C4-2B (cell line): ENCODE measurements at regions not wholly inside any gene's neighbourhood (a gene's known extent, or its start where the extent isn't known, plus 50 kb on each side); places are given as distances from the start of the nearest gene placed in this dataset.

Experiments
- CTCF ChIP-seq: fragments of 450-650 bp; conservative IDR thresholded peaks from 2 replicates; pipeline ENCODE4 v1.5.1; 2017; ENCODE audit warnings: mild to moderate bottlenecking
- ZFX ChIP-seq: fragments of 450-650 bp; IDR thresholded peaks from 2 replicates; pipeline ENCODE4 v1.6.1; 2017

DNA sequence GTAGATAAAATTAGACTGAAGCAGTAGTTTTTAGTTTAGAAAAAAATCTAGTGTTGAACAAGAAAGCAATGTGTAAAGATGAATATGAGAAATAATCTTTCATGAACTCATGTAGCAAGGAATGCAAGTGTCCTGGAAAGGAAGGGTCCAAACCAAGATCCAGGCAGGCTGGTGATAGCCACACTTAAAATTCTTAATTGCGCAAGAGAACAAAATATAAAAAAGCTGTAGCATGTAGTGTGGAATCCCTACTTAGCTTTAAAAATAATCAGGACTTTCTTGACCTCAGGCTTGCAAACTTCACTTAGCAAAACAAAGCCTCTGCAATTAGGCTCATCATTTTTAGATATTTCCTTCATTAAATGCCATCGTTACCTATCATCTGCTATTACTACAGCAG, 2186.1 kb upstream of the RAG2 start:
- no peak for TF ChIP-seq CTCF
- no peak for TF ChIP-seq ZFX
